Lower leg skin (tissue), 4 donors: ENCODE measurements at regions not wholly inside any gene's neighbourhood (a gene's known extent, or its start where the extent isn't known, plus 50 kb on each side); places are given as distances from the start of the nearest gene placed in this dataset.

Experiments
- DNase-seq, 2 donors: peaks; one replicate each; pipeline ENCODE4 v3.0.0-alpha.2; 2019; ENCODE audit warnings: low spot score in 2 of 2
- H3K4me3 ChIP-seq: fragments of 200-600 bp; sonication (generic); 2 replicates; pipeline ENCODE4 v1.5.1; 2017; ENCODE audit warnings: mild to moderate bottlenecking, low read depth; ENCODE audit not compliant: poor library complexity, severe bottlenecking
- CTCF ChIP-seq, 3 donors: fragments of 450-650 bp; IDR thresholded peaks; one replicate each; pipeline ENCODE4 v1.5.1; 2016; ENCODE audit warnings: antibody characterized with exemption in 3 of 3, mild to moderate bottlenecking in 3 of 3, moderate library complexity in 2 of 3
- POLR2A ChIP-seq, 2 donors: fragments of 450-650 bp; IDR thresholded peaks; one replicate each; pipeline ENCODE4 v1.6.1; 2016 to 2017; ENCODE audit warnings: antibody characterized with exemption in 2 of 2, mild to moderate bottlenecking in 1 of 2, moderate library complexity in 1 of 2
- whole genome bisulfite sequencing, 2 donors: methylation state at CpG; one replicate each; pipeline ENCODE4 v1.1.5; 2018; 5-methylcytosine and 5-hydroxymethylcytosine counted together
- intact Hi-C: fragments of 100-400 bp; cut with DNase I; formaldehyde crosslinking; loops from one replicate; pipeline ENCODE4 v1.15.0; 2023; ENCODE audit warnings: low total_unique reads

DNA sequence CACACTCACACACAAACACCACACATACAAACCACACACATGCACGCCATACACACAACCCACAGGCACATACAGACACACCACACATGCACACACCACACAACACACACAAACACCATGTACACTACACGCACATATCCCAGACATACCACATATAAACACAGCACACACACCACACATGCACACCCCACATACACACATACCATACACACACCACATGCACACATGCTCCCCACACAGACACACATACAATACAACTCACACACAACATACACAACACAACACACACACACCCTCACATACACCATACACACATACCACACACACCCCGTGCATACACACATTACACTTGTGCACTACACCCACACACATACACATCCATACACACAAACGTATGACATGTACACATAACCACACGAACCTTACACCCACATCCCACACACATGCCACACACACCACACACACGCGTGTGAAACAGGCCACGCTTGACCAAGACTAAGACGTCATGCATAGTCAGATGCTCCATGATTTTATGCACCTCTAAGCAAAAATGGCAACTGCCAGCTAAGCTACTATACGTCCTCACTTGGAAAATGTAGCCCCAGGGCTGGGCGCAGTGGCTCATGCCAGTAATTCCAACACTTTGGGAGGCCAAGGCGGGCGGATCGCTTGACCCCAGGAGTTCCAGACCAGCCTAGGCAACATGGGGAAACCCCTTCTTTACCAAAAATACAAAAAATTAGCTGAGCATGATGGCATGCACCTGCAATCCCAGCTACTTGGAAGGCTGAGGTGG is 77.4 kb upstream of the TMPRSS2 start:
- peak in 1 of 2 donors; percentile 23 for DNase-seq
- TF ChIP-seq POLR2A (IDR thresholded peaks at IDR 0.05) (no peak), CTCF (IDR thresholded peaks at IDR 0.05) (peak in 1 of 3 donors; percentile 42)
- 65 to 66% methylated on average over 14 of the region's 14 CpGs for WGBS, 2 donors
- intact Hi-C loops, result no loop called here
- H3K4me3 ChIP-seq, result no peak overlapping the region

GRCh38 chr21:41584603-41585176 is 76.7 kb upstream of the TMPRSS2 start:
- intact Hi-C loops, result no loop called here
- TF ChIP-seq CTCF (IDR thresholded peaks at IDR 0.05), result no peak
- TF ChIP-seq POLR2A (IDR thresholded peaks at IDR 0.05), result no peak
- 89 to 93% methylated on average over 4 of the region's 4 CpGs for WGBS, 2 donors
- DNase-seq, result peak in 1 of 2 donors; percentile 5
- no peak overlapping the region for H3K4me3 ChIP-seq

DNA sequence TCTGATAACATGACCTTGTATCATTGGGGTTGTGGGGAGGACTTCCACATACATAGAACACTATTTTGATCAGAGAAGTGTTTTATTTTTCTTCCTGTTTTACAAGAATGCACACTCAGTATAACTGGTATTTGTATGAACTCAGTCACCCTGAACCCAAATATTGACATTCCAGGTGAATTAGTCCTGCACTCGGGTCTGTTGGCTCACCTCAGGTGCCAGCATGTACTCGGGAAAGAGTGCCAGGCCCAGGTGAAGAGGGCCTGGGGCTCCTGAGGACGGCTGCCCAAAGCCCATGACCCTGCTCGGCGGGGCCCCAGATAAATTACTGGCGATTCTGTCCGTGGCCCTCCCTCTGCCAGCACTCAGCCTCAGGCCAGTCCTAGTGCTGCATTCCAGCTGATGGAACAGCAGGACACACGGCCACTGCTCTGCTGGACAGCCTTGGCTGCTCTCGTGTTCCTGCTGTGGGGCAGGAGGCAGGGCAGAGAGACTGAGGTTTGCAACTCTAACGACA is 75.4 kb upstream of the TMPRSS2 start:
- 37 to 48% methylated on average over 7 to 10 of the region's 10 CpGs for WGBS, 2 donors
- DNase-seq, result peak in 1 of 2 donors; percentile 62
- no peak for TF ChIP-seq CTCF (IDR thresholded peaks at IDR 0.05)
- no peak for TF ChIP-seq POLR2A (IDR thresholded peaks at IDR 0.05)
- no peak overlapping the region for H3K4me3 ChIP-seq
- intact Hi-C loops, result no loop called here

- no peak for TF ChIP-seq CTCF (IDR thresholded peaks at IDR 0.05)
- no peak for TF ChIP-seq POLR2A (IDR thresholded peaks at IDR 0.05)
- H3K4me3 ChIP-seq, result no peak overlapping the region
- DNase-seq, result peak in 1 of 2 donors; percentile 54
- intact Hi-C loops, result no loop called here
- WGBS, 2 donors, result 87 to 95% methylated on average over 7 of the region's 7 CpGs
Observed at GRCh38 chr21:41582866-41583265, 74.9 kb upstream of the TMPRSS2 start.

GRCh38 chr21:41582298-41582840 is 74.4 kb upstream of the TMPRSS2 start:
- intact Hi-C loops, result no loop called here
- no peak for TF ChIP-seq POLR2A (IDR thresholded peaks at IDR 0.05)
- no peak for TF ChIP-seq CTCF (IDR thresholded peaks at IDR 0.05)
- no peak overlapping the region for H3K4me3 ChIP-seq
- WGBS, 2 donors, result 87 to 90% methylated on average over 7 of the region's 7 CpGs
- peak in 1 of 2 donors; percentile 66 for DNase-seq
